ENCODE measurements at regions not wholly inside any gene's neighbourhood (a gene's known extent, or its start where the extent isn't known, plus 50 kb on each side); places are given as distances from the start of the nearest gene placed in this dataset.

DNA sequence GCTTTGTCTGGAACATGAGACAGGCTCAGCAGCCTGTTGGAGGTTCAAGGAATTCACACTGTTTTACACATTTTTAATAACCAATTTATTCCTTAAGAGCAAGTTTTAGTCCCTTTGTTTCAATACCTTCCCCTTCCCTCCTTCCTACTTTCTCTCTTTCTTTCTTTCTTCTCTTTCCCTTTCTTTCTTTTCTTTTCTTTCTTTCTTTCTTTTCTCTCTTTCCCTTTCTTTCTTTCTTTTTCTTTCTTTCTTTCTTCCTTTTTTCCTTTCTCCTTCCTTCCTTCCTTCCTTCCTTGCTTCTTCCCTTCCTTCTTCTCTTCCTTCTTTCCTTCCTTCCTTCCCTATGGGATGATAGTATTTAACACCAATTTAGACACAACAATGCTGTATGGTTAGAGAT is 164.2 kb downstream of the CENPF start:
- TF ChIP-seq, protein P1, sequence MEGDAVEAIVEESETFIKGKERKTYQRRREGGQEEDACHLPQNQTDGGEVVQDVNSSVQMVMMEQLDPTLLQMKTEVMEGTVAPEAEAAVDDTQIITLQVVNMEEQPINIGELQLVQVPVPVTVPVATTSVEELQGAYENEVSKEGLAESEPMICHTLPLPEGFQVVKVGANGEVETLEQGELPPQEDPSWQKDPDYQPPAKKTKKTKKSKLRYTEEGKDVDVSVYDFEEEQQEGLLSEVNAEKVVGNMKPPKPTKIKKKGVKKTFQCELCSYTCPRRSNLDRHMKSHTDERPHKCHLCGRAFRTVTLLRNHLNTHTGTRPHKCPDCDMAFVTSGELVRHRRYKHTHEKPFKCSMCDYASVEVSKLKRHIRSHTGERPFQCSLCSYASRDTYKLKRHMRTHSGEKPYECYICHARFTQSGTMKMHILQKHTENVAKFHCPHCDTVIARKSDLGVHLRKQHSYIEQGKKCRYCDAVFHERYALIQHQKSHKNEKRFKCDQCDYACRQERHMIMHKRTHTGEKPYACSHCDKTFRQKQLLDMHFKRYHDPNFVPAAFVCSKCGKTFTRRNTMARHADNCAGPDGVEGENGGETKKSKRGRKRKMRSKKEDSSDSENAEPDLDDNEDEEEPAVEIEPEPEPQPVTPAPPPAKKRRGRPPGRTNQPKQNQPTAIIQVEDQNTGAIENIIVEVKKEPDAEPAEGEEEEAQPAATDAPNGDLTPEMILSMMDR (IDR thresholded peaks at IDR 0.05): no peak
- TF ChIP-seq TCF7 (CRISPR knock-in tag; IDR thresholded peaks at IDR 0.05; ENCODE audit: low read depth): no peak
- TF ChIP-seq, protein P2, sequence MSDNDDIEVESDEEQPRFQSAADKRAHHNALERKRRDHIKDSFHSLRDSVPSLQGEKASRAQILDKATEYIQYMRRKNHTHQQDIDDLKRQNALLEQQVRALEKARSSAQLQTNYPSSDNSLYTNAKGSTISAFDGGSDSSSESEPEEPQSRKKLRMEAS (CRISPR knock-in tag; IDR thresholded peaks at IDR 0.05): no peak

Measured in WTC11 (cell line).